IMR-90 (cell line): ENCODE measurements at regions not wholly inside any gene's neighbourhood (a gene's known extent, or its start where the extent isn't known, plus 50 kb on each side); places are given as distances from the start of the nearest gene placed in this dataset.

Experiments used
- ATAC-seq: fragments of 200-7000 bp; cut with Tn5 transposase; 2 replicates; pipeline ENCODE4 v1.9.1; 2020; ENCODE audit warnings: low read depth, mild to moderate bottlenecking, moderate library complexity
- BruUV-seq: library from RNA; stranded (reverse); fragments of 400-500 nt; replicated peaks from 2 replicates; lab custom pipeline; 2021; lab: Mats Ljungman, UMichigan
- CTCF ChIA-PET: fragments of 300-600 bp; formaldehyde crosslinking; extraction: SDS; loops from one replicate; lab custom pipeline; 2021; ENCODE audit warnings: antibody characterized with exemption; lab: Yijun Ruan, JAX
- POLR2A ChIA-PET: fragments of 300-600 bp; sonication (Branson Sonifier 250); formaldehyde crosslinking; loops from one replicate; lab custom pipeline; 2022; ENCODE audit warnings: antibody characterized with exemption; ENCODE audit not compliant: unreplicated experiment; lab: Charles Lee
- DNase-seq: peaks from one replicate; pipeline ENCODE4 v3.0.0; 2013
- H2AFZ ChIP-seq: replicated peaks from 2 replicates; pipeline ENCODE3; 2013; ENCODE audit warnings: low read length, mild to moderate bottlenecking; ENCODE audit not compliant: poor library complexity
- H2AK5ac ChIP-seq: 2 replicates; pipeline ENCODE4 v1.6.1; 2013; ENCODE audit warnings: low read depth, low read length, inconsistent platforms
- H2AK9ac ChIP-seq: replicated peaks from 2 replicates; pipeline ENCODE3; 2013; ENCODE audit warnings: mild to moderate bottlenecking, low read depth, low read length, moderate library complexity; ENCODE audit not compliant: poor library complexity
- H2BK120ac ChIP-seq: 2 replicates; pipeline ENCODE4 v1.6.1; 2013; ENCODE audit warnings: low read depth, low read length, inconsistent platforms
- H2BK15ac ChIP-seq: 3 replicates; pipeline ENCODE4 v1.6.1; 2013; ENCODE audit warnings: low read depth, low read length, inconsistent platforms
- H2BK20ac ChIP-seq: 2 replicates; pipeline ENCODE4 v1.6.1; 2013; ENCODE audit warnings: low read depth, mild to moderate bottlenecking, inconsistent platforms, low read length, moderate library complexity
- H2BK5ac ChIP-seq: 2 replicates; pipeline ENCODE4 v1.6.1; 2013; ENCODE audit warnings: mild to moderate bottlenecking, low read depth, low read length, inconsistent platforms; ENCODE audit not compliant: poor library complexity, severe bottlenecking
- H3K14ac ChIP-seq: replicated peaks from 2 replicates; pipeline ENCODE4 v1.6.1; 2013; ENCODE audit warnings: low read depth, low read length, inconsistent platforms
- H3K18ac ChIP-seq: 2 replicates; pipeline ENCODE4 v1.6.1; 2013; ENCODE audit warnings: low read depth, low read length, control low read depth
- H3K23ac ChIP-seq: 2 replicates; pipeline ENCODE4 v1.6.1; 2013; ENCODE audit warnings: low read depth, low read length, inconsistent platforms
- H3K27ac ChIP-seq: 2 replicates; pipeline ENCODE4 v1.5.1; 2013; ENCODE audit warnings: mild to moderate bottlenecking, control low read depth, low read length; ENCODE audit not compliant: insufficient read depth
- H3K27me3 ChIP-seq: 2 replicates; pipeline ENCODE4 v1.6.1; 2013; ENCODE audit warnings: low read length; ENCODE audit not compliant: control insufficient read depth, insufficient read depth
- H3K36me3 ChIP-seq: 2 replicates; pipeline ENCODE4 v1.6.1; 2013; ENCODE audit warnings: low read length, mixed read lengths; ENCODE audit not compliant: control insufficient read depth, insufficient read depth
- H3K4ac ChIP-seq: 2 replicates; pipeline ENCODE4 v1.6.1; 2013; ENCODE audit warnings: low read depth, low read length, inconsistent platforms
- H3K4me1 ChIP-seq: 2 replicates; pipeline ENCODE4 v1.6.1; 2013; ENCODE audit warnings: low read length, mixed read lengths; ENCODE audit not compliant: control insufficient read depth, insufficient read depth
- H3K4me2 ChIP-seq: 2 replicates; pipeline ENCODE4 v1.6.1; 2013; ENCODE audit warnings: low read depth, mild to moderate bottlenecking, control low read depth, low read length, moderate library complexity
- H3K4me3 ChIP-seq: 2 replicates; pipeline ENCODE4 v1.5.1; 2013; ENCODE audit warnings: low read depth, mild to moderate bottlenecking, control low read depth, low read length, moderate library complexity; ENCODE audit not compliant: insufficient read depth
- H3K56ac ChIP-seq: 2 replicates; pipeline ENCODE4 v1.6.1; 2013; ENCODE audit warnings: low read length, inconsistent platforms; ENCODE audit not compliant: insufficient read depth; ENCODE audit errors: extremely low read depth
- H3K79me1 ChIP-seq, 2 experiments: 2 replicates each; pipeline ENCODE4 v1.6.1; 2013; ENCODE audit warnings: low read length in 2 of 2, inconsistent platforms in 1 of 2, low read depth in 1 of 2
- H3K9ac ChIP-seq: 2 replicates; pipeline ENCODE4 v1.6.1; 2013; ENCODE audit warnings: low read depth, low read length, control low read depth
- H3K9me1 ChIP-seq: 2 replicates; pipeline ENCODE4 v1.6.1; 2013; ENCODE audit warnings: low read length, inconsistent platforms; ENCODE audit not compliant: insufficient read depth
- H3K9me3 ChIP-seq: 2 replicates; pipeline ENCODE4 v1.6.1; 2013; ENCODE audit warnings: low read length; ENCODE audit not compliant: control insufficient read depth, insufficient read depth
- H4K20me1 ChIP-seq: 2 replicates; pipeline ENCODE4 v1.6.1; 2013; ENCODE audit warnings: low read length, inconsistent platforms; ENCODE audit not compliant: insufficient read depth
- H4K5ac ChIP-seq: 2 replicates; pipeline ENCODE4 v1.6.1; 2013; ENCODE audit warnings: mild to moderate bottlenecking, low read depth, low read length, control low read depth
- H4K8ac ChIP-seq, 2 experiments: 2 replicates each; pipeline ENCODE4 v1.6.1; 2013; ENCODE audit warnings: low read depth in 2 of 2, low read length in 2 of 2, control low read depth in 1 of 2, inconsistent platforms in 1 of 2
- H4K91ac ChIP-seq: 2 replicates; pipeline ENCODE4 v1.6.1; 2013; ENCODE audit warnings: low read depth, low read length, inconsistent platforms; ENCODE audit not compliant: insufficient read depth
- BHLHE40 ChIP-seq: fragments of 150-350 bp; IDR thresholded peaks from 2 replicates; pipeline ENCODE4 v1.6.1; 2016; ENCODE audit warnings: mild to moderate bottlenecking, low read depth, low read length
- CEBPB ChIP-seq: IDR thresholded peaks from 2 replicates; pipeline ENCODE4 v1.6.1; 2012; ENCODE audit warnings: low read depth, low read length, improper control_type of control experiment
- CHD1 ChIP-seq: IDR thresholded peaks from 2 replicates; pipeline ENCODE4 v1.6.1; 2012; ENCODE audit warnings: low read depth, low read length, improper control_type of control experiment
- FOS ChIP-seq: fragments of 150-350 bp; IDR thresholded peaks from 2 replicates; pipeline ENCODE4 v1.6.1; 2016; ENCODE audit warnings: low read depth, low read length
- MAFK ChIP-seq: IDR thresholded peaks from 2 replicates; pipeline ENCODE4 v1.6.1; 2012; ENCODE audit warnings: low read depth, low read length, improper control_type of control experiment
- MAZ ChIP-seq: IDR thresholded peaks from 2 replicates; pipeline ENCODE4 v1.6.1; 2012; ENCODE audit warnings: low read depth, mild to moderate bottlenecking, low read length, improper control_type of control experiment, moderate library complexity, borderline replicate concordance
- MXI1 ChIP-seq: IDR thresholded peaks from 2 replicates; pipeline ENCODE4 v1.6.1; 2012; ENCODE audit warnings: low read depth, mild to moderate bottlenecking, low read length, moderate library complexity, borderline replicate concordance
- NFE2L2 ChIP-seq: fragments of 150-350 bp; IDR thresholded peaks from 2 replicates; pipeline ENCODE4 v1.6.1; 2016; ENCODE audit warnings: low read depth, mild to moderate bottlenecking, low read length
- POLR2A ChIP-seq: IDR thresholded peaks from 2 replicates; pipeline ENCODE4 v1.6.1; 2012; ENCODE audit warnings: mild to moderate bottlenecking, low read depth, low read length
- RAD21 ChIP-seq: IDR thresholded peaks from 2 replicates; pipeline ENCODE4 v1.6.1; 2012; ENCODE audit warnings: low read length, improper control_type of control experiment
- RCOR1 ChIP-seq: IDR thresholded peaks from 2 replicates; pipeline ENCODE4 v1.6.1; 2012; ENCODE audit warnings: mild to moderate bottlenecking, low read length, improper control_type of control experiment; ENCODE audit not compliant: insufficient replicate concordance
- RFX5 ChIP-seq: IDR thresholded peaks from 2 replicates; pipeline ENCODE4 v1.8.0; 2012; ENCODE audit warnings: low read depth, mild to moderate bottlenecking, low read length, moderate library complexity
- SMC3 ChIP-seq: fragments of 150-350 bp; IDR thresholded peaks from 2 replicates; pipeline ENCODE4 v1.6.1; 2016; ENCODE audit warnings: low read depth, mild to moderate bottlenecking, antibody characterized with exemption, low read length, moderate library complexity
- USF2 ChIP-seq: fragments of 150-350 bp; IDR thresholded peaks from 2 replicates; pipeline ENCODE4 v1.6.1; 2017; ENCODE audit warnings: mild to moderate bottlenecking, antibody characterized with exemption, low read length, low read depth
- WGBS, 2 experiments: methylation state at CpG; one replicate each; pipeline versions ENCODE4 v1.1.5 to v1.1.7; 2013; ENCODE audit warnings: missing lambda C conversion rate in 2 of 2; ENCODE audit not compliant: insufficient read length in 1 of 2; ENCODE audit errors: extremely low coverage in 2 of 2; 5-methylcytosine and 5-hydroxymethylcytosine counted together
- dilution Hi-C: fragments of 300-500 bp; cut with HindIII; formaldehyde crosslinking; loops from one replicate; pipeline ENCODE4 v1.14.3; 2018; ENCODE audit warnings: low sequenced_read_pairs; ENCODE audit not compliant: unreplicated experiment
- in situ Hi-C: fragments of 300-500 bp; cut with MboI; formaldehyde crosslinking; loops from 3 replicates; pipeline ENCODE4 v1.14.3; 2019; ENCODE audit warnings: low sequenced_read_pairs, inconsistent platforms, mixed read lengths
- intact Hi-C: fragments of 100-400 bp; cut with micrococcal nuclease; formaldehyde crosslinking; loops from 2 replicates; pipeline ENCODE4 v1.10.0; 2022
- TF ChIP-seq, protein P1 (sequence below): fragments of 150-350 bp; IDR thresholded peaks from 2 replicates; pipeline ENCODE4 v1.6.1; 2016; ENCODE audit warnings: low read depth, mild to moderate bottlenecking, low read length, moderate library complexity, borderline replicate concordance
- TF ChIP-seq, protein P2 (sequence below): conservative IDR thresholded peaks from 2 replicates; pipeline ENCODE4 v1.5.1; 2012; ENCODE audit warnings: mild to moderate bottlenecking, low read depth, low read length, improper control_type of control experiment

GRCh38 chr13:44853641-44854040 lies 135.6 kb downstream of the NUFIP1 start:
- no peak overlapping the region for H3K23ac ChIP-seq
- no peak overlapping the region for H2AK9ac ChIP-seq
- H3K9me1 ChIP-seq: no peaks in the 10 kb centered on the region
- no peak overlapping the region for H3K4me3 ChIP-seq
- H4K20me1 ChIP-seq: no peaks in the 10 kb centered on the region
- ChIA-PET POLR2A (no interaction called here), CTCF (no interaction called here)
- H3K27ac ChIP-seq: no peak overlapping the region
- H3K18ac ChIP-seq: no peak overlapping the region
- in situ Hi-C loops: no loop called here
- no peak for TF ChIP-seq MAZ
- no peak for TF ChIP-seq NFE2L2
- no peak for TF ChIP-seq RFX5
- no peak for TF ChIP-seq RAD21
- TF ChIP-seq SMC3: no peak
- TF ChIP-seq, protein P1, sequence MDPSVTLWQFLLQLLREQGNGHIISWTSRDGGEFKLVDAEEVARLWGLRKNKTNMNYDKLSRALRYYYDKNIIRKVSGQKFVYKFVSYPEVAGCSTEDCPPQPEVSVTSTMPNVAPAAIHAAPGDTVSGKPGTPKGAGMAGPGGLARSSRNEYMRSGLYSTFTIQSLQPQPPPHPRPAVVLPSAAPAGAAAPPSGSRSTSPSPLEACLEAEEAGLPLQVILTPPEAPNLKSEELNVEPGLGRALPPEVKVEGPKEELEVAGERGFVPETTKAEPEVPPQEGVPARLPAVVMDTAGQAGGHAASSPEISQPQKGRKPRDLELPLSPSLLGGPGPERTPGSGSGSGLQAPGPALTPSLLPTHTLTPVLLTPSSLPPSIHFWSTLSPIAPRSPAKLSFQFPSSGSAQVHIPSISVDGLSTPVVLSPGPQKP: no peak
- no peak for TF ChIP-seq POLR2A
- no peak for TF ChIP-seq FOS
- TF ChIP-seq CEBPB: no peak
- no peak for TF ChIP-seq BHLHE40
- TF ChIP-seq MAFK: no peak
- TF ChIP-seq RCOR1: no peak
- no peak for TF ChIP-seq USF2
- TF ChIP-seq MXI1: no peak
- TF ChIP-seq, protein P2, sequence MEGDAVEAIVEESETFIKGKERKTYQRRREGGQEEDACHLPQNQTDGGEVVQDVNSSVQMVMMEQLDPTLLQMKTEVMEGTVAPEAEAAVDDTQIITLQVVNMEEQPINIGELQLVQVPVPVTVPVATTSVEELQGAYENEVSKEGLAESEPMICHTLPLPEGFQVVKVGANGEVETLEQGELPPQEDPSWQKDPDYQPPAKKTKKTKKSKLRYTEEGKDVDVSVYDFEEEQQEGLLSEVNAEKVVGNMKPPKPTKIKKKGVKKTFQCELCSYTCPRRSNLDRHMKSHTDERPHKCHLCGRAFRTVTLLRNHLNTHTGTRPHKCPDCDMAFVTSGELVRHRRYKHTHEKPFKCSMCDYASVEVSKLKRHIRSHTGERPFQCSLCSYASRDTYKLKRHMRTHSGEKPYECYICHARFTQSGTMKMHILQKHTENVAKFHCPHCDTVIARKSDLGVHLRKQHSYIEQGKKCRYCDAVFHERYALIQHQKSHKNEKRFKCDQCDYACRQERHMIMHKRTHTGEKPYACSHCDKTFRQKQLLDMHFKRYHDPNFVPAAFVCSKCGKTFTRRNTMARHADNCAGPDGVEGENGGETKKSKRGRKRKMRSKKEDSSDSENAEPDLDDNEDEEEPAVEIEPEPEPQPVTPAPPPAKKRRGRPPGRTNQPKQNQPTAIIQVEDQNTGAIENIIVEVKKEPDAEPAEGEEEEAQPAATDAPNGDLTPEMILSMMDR: no peak
- no peak for TF ChIP-seq CHD1
- no peak overlapping the region for H2AFZ ChIP-seq
- no peak overlapping the region for H3K9ac ChIP-seq
- no peak overlapping the region for H2BK5ac ChIP-seq
- no peaks in the 10 kb centered on the region for H3K27me3 ChIP-seq
- no peak overlapping the region for H3K4ac ChIP-seq
- ATAC-seq (no peak), DNase-seq (no peak)
- H2BK120ac ChIP-seq: no peak overlapping the region
- H3K56ac ChIP-seq: no peak overlapping the region
- H2AK5ac ChIP-seq: no peak overlapping the region
- 0 out of 2 replicates have a peak overlapping the region, but pooled peaks have one; percentile 35 for H3K14ac ChIP-seq
- no peak overlapping the region for H4K8ac ChIP-seq
- dilution Hi-C loops: no loop called here
- H3K9me3 ChIP-seq: no peaks in the 10 kb centered on the region
- H3K79me1 ChIP-seq: no peaks in the 10 kb centered on the region
- intact Hi-C loops: no loop called here
- H3K36me3 ChIP-seq: no peaks in the 10 kb centered on the region
- H2BK20ac ChIP-seq: no peak overlapping the region
- H3K4me1 ChIP-seq: peaks cover 2% of the 10 kb centered on the region; the same call in 1 of the 2 replicates
- 58% methylated on average over 2 of the region's 3 CpGs; no CpG with 5 or more reads in 1 of the 2 experiments for WGBS, 2 experiments
- H3K4me2 ChIP-seq: no peak overlapping the region
- H2BK15ac ChIP-seq: no peak overlapping the region
- no peak overlapping the region for H4K5ac ChIP-seq
- no peak overlapping the region for H4K91ac ChIP-seq
- no TSS peak for BruUV-seq
